NCI-H2227 treated with DMSO at 0.1 percent for 48 hours (cell line): ENCODE measurements at regions not wholly inside any gene's neighbourhood (a gene's known extent, or its start where the extent isn't known, plus 50 kb on each side); places are given as distances from the start of the nearest gene placed in this dataset.
"Not testable (repeated sequence)": the region's sequence is repeated elsewhere in the genome, so short reads cannot be mapped to it uniquely, and the experiment has no call there.

Experiments
- DNase-seq: peaks from one replicate; lab custom pipeline; 2025; lab: John Stamatoyannopoulos, UW

DNA sequence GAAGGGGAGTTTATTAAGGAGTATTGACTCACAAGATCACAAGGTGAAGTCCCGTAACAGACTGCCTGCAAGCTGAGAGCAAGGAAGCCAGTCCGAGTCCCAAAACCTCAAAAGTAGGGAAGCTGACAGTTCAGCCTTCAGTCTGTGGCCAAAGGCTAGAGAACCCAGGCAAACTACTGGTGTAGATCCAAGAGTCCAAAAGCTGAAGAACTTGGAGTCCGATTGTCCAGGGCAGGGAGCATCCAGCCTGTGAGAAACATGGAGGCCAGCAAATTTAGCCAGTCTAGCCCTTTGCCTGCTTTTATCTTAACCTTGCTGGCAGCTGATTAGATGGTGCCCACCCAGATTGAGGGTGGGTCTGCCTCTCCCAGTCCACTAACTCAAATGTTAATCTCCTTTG, 621.9 kb upstream of the ITGA1 start:
- DNase-seq: not testable (repeated sequence)

GRCh38 chr5:52173133-52173532, 614.6 kb upstream of the ITGA1 start:
- no peak for DNase-seq

GRCh38 chr5:52177193-52177592, 610.5 kb upstream of the ITGA1 start:
- no peak for DNase-seq

DNA sequence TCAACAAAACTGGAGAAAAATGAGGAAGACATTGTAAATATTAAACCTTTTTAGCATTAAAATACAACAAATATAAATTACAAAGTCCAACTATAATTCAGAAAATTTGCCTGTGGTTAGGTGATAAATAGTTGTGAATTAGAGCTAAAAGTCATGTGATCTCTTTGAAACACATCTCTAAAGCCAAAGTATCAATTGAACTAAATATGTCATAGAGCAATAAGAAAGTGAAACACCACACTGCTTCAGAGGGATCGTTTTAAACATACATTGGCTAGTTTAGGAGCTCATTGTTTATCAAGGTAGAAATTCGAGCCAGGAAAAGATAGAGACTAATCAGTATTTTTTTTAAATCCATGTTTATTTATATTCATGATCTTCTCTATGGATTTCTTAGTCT, 606.3 kb upstream of the ITGA1 start:
- no peak for DNase-seq

GRCh38 chr5:52190737-52191136, 597.0 kb upstream of the ITGA1 start:
- DNase-seq: no peak

DNA sequence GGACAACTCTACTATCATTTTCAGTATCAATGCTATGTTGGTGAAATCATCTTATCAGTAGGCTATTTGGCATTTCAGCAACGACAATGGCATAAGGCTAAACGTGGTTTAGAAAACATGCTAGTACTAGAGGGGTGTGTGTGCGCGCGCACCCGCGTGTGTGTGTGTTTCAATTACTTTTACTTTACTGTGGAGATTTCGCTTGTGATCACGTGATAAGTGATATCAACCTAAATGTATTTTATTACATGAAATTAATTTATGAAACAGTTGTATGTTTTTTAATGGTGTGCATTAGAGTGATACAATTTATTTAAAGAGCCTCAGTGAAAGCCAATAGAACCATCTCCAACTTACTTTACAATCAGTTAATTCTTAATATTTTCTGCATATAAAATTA, 587.9 kb upstream of the ITGA1 start:
- DNase-seq: no peak

DNA sequence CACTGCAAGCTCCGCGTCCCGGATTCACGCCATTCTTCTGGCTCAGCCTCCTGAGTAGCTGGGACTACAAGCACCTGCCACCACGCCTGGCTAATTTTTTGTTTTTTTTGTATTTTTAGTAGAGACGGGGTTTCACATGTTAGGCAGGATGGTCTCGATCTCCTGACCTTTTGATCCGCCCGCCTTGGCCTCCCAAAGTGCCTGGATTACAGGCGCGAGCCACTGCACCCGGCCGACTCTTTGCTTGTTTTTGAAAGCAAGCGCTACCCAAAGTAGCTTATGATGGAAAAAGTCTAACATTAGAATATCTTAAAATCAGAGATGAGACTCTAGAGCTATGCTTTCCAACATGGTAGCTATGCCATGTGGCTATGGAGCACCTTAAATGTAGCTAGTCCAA, 585.5 kb upstream of the ITGA1 start:
- DNase-seq: no peak

GRCh38 chr5:52204310-52204709, 583.4 kb upstream of the ITGA1 start:
- no peak for DNase-seq
